H9 (cell line): ENCODE measurements at regions not wholly inside any gene's neighbourhood (a gene's known extent, or its start where the extent isn't known, plus 50 kb on each side); places are given as distances from the start of the nearest gene placed in this dataset.

Experiments used
- DNase-seq: peaks from one replicate; pipeline ENCODE4 v3.0.0-alpha.2; 2017
- H2AFZ ChIP-seq: one replicate; pipeline ENCODE4 v1.6.1; 2013; ENCODE audit warnings: mild to moderate bottlenecking, low read length, control low read depth, moderate library complexity
- H2AK5ac ChIP-seq: 2 replicates; pipeline ENCODE4 v1.6.1; 2013; ENCODE audit warnings: low read length, control low read depth, mixed read lengths; ENCODE audit not compliant: insufficient read length
- H2BK120ac ChIP-seq: one replicate; pipeline ENCODE4 v1.6.1; 2013; ENCODE audit warnings: low read depth, mild to moderate bottlenecking, low read length, control low read depth, inconsistent platforms; ENCODE audit not compliant: poor library complexity, severe bottlenecking
- H2BK12ac ChIP-seq: 2 replicates; pipeline ENCODE4 v1.6.1; 2013; ENCODE audit warnings: low read length, control low read depth, mixed read lengths, low read depth; ENCODE audit not compliant: insufficient read length
- H2BK15ac ChIP-seq: 2 replicates; pipeline ENCODE4 v1.6.1; 2013; ENCODE audit warnings: low read depth, low read length, control low read depth
- H2BK20ac ChIP-seq: one replicate; pipeline ENCODE4 v1.6.1; 2013; ENCODE audit warnings: low read depth, mild to moderate bottlenecking, low read length, control low read depth, inconsistent platforms; ENCODE audit not compliant: poor library complexity, severe bottlenecking
- H2BK5ac ChIP-seq: 2 replicates; pipeline ENCODE4 v1.6.1; 2013; ENCODE audit warnings: low read length, control low read depth, mixed read lengths; ENCODE audit not compliant: insufficient read length
- H3K14ac ChIP-seq: 2 replicates; pipeline ENCODE4 v1.6.1; 2013; ENCODE audit warnings: low read length, control low read depth; ENCODE audit not compliant: insufficient read depth
- H3K18ac ChIP-seq: 2 replicates; pipeline ENCODE4 v1.6.1; 2013; ENCODE audit warnings: low read depth, mild to moderate bottlenecking, mixed read lengths, low read length, control low read depth; ENCODE audit not compliant: insufficient read length
- H3K23ac ChIP-seq: 2 replicates; pipeline ENCODE4 v1.6.1; 2013; ENCODE audit warnings: low read length, control low read depth, mixed read lengths, low read depth; ENCODE audit not compliant: insufficient read length
- H3K23me2 ChIP-seq: 2 replicates; pipeline ENCODE4 v1.6.1; 2013; ENCODE audit warnings: low read depth, mild to moderate bottlenecking, mixed read lengths, low read length, control low read depth; ENCODE audit not compliant: insufficient read length, poor library complexity, severe bottlenecking
- H3K27ac ChIP-seq: 2 replicates; pipeline ENCODE4 v1.5.1; 2013; ENCODE audit warnings: low read length, control low read depth, mixed read lengths, low read depth; ENCODE audit not compliant: insufficient read length
- H3K27me3 ChIP-seq: 2 replicates; pipeline ENCODE4 v1.6.1; 2013; ENCODE audit warnings: low read length, control low read depth, inconsistent platforms; ENCODE audit not compliant: insufficient read depth
- H3K4ac ChIP-seq: 2 replicates; pipeline ENCODE4 v1.6.1; 2013; ENCODE audit warnings: low read depth, mild to moderate bottlenecking, control low read depth, inconsistent platforms, low read length, moderate library complexity
- H3K4me1 ChIP-seq: 2 replicates; pipeline ENCODE4 v1.6.1; 2013; ENCODE audit warnings: low read length, control low read depth, inconsistent platforms; ENCODE audit not compliant: insufficient read depth
- H3K4me2 ChIP-seq: 2 replicates; pipeline ENCODE4 v1.6.1; 2013; ENCODE audit warnings: low read length, control low read depth, mixed read lengths; ENCODE audit not compliant: insufficient read length, insufficient read depth
- H3K56ac ChIP-seq: 2 replicates; pipeline ENCODE4 v1.6.1; 2013; ENCODE audit warnings: low read depth, mild to moderate bottlenecking, mixed read lengths, low read length, control low read depth; ENCODE audit not compliant: insufficient read length
- H3K79me1 ChIP-seq: 2 replicates; pipeline ENCODE4 v1.6.1; 2013; ENCODE audit warnings: low read depth, mild to moderate bottlenecking, moderate library complexity, low read length, control low read depth, inconsistent platforms; ENCODE audit not compliant: insufficient read depth, poor library complexity, severe bottlenecking
- H3K79me2 ChIP-seq: 2 replicates; pipeline ENCODE4 v1.6.1; 2013; ENCODE audit warnings: low read length, control low read depth, inconsistent platforms; ENCODE audit not compliant: insufficient read depth
- H3K9ac ChIP-seq: 2 replicates; pipeline ENCODE4 v1.6.1; 2013; ENCODE audit warnings: low read length, control low read depth, mixed read lengths; ENCODE audit not compliant: insufficient read length; ENCODE audit errors: extremely low read depth
- H3K9me3 ChIP-seq: one replicate; pipeline ENCODE4 v1.6.1; 2013; ENCODE audit warnings: low read depth, low read length, inconsistent platforms; ENCODE audit not compliant: control insufficient read depth
- H3T11ph ChIP-seq: one replicate; pipeline ENCODE4 v1.6.1; 2013; ENCODE audit warnings: mild to moderate bottlenecking, low read length, control low read depth, inconsistent platforms
- H4K20me1 ChIP-seq: one replicate; pipeline ENCODE4 v1.6.1; 2013; ENCODE audit not compliant: control insufficient read depth, insufficient read length, insufficient read depth
- H4K5ac ChIP-seq: 2 replicates; pipeline ENCODE4 v1.6.1; 2013; ENCODE audit warnings: low read depth, mild to moderate bottlenecking, mixed read lengths, low read length, control low read depth; ENCODE audit not compliant: insufficient read length
- H4K8ac ChIP-seq: replicated peaks from 2 replicates; pipeline ENCODE4 v1.6.1; 2013; ENCODE audit warnings: low read length, control low read depth, mixed read lengths, low read depth; ENCODE audit not compliant: insufficient read length
- H4K91ac ChIP-seq: 2 replicates; pipeline ENCODE4 v1.6.1; 2013; ENCODE audit warnings: low read depth, mild to moderate bottlenecking, moderate library complexity, mixed read lengths, low read length, control low read depth; ENCODE audit not compliant: insufficient read length
- H3K27ac Mint-ChIP-seq, 3 experiments: 2 replicates in 2 of 3; 3 replicates in 1 of 3; pipeline ENCODE4 v1.8.0; 2020 to 2021; ENCODE audit warnings: mixed read lengths in 3 of 3, mild to moderate bottlenecking in 1 of 3, moderate library complexity in 1 of 3
- H3K27me3 Mint-ChIP-seq: 2 replicates; pipeline ENCODE4 v1.8.0; 2021; ENCODE audit warnings: low read depth, mild to moderate bottlenecking, moderate library complexity, mixed read lengths
- H3K36me3 Mint-ChIP-seq, 3 experiments: 2 replicates in 2 of 3; 3 replicates in 1 of 3; pipeline ENCODE4 v1.8.0; 2020 to 2021; ENCODE audit warnings: low read depth in 3 of 3, mixed read lengths in 3 of 3; ENCODE audit not compliant: insufficient read depth in 1 of 3
- H3K4me1 Mint-ChIP-seq, 2 experiments: 2 replicates each; pipeline ENCODE4 v1.8.0; 2020; ENCODE audit warnings: mixed read lengths in 2 of 2
- H3K4me3 Mint-ChIP-seq, 2 experiments: 2 replicates in 1 of 2; 3 replicates in 1 of 2; pipeline ENCODE4 v1.8.0; 2020 to 2021; ENCODE audit warnings: mild to moderate bottlenecking in 2 of 2, mixed read lengths in 2 of 2, moderate library complexity in 1 of 2
- H3K9me3 Mint-ChIP-seq, 2 experiments: 2 replicates in 1 of 2; 3 replicates in 1 of 2; pipeline ENCODE4 v1.8.0; 2020; ENCODE audit warnings: mild to moderate bottlenecking in 2 of 2, mixed read lengths in 2 of 2, moderate library complexity in 1 of 2
- WGBS: extraction: QIAGEN DNeasy Blood & Tissue Kit; methylation state at CpG from one replicate; pipeline ENCODE4 v1.1.7; 2013; ENCODE audit warnings: missing lambda C conversion rate, low lambda C conversion rate, mixed read lengths; ENCODE audit not compliant: insufficient read length; ENCODE audit errors: extremely low coverage; 5-methylcytosine and 5-hydroxymethylcytosine counted together
- TF ChIP-seq, protein P1 (sequence below): fragments of 200-600 bp; sonication (generic); conservative IDR thresholded peaks from 3 replicates; pipeline ENCODE4 v1.8.0; 2021; ENCODE audit warnings: antibody characterized with exemption, mild to moderate bottlenecking

DNA sequence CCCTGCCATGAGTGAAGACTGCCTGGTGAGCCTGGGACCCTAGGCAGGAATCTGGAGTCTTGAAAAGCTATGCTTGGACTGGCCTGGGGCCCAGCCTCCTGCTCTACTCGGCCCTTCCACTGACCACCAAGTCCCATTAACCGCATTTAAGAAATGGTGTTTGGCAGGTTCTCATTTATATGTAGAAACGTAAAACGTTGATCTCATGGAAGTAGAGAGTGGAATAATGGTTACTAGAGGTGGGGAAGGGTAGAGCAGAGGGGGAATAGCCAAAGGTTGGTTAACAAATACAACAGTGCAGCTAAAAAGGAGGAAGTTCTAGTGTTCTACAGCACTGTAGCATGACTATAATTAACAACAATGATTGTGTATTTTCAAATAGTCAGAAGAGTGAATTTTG is 72.9 kb upstream of the EED start:
- no peaks in the 10 kb centered on the region for H3K9me3 ChIP-seq
- H3K27me3 Mint-ChIP-seq: no peaks in the 10 kb centered on the region; the same call in 1 of the 2 replicates
- H2BK120ac ChIP-seq: no peak overlapping the region
- no peak overlapping the region for H3T11ph ChIP-seq
- no peak overlapping the region for H3K4me2 ChIP-seq
- no peaks in the 10 kb centered on the region for H3K36me3 Mint-ChIP-seq
- H3K56ac ChIP-seq: no peak overlapping the region
- H3K27ac Mint-ChIP-seq: no peak overlapping the region; a peak in 1 of 7 replicates
- no peak overlapping the region for H4K8ac ChIP-seq
- no peak for DNase-seq
- no peaks in the 10 kb centered on the region for H3K4me1 ChIP-seq
- H3K4ac ChIP-seq: no peak overlapping the region
- no peaks in the 10 kb centered on the region for H3K79me1 ChIP-seq
- H4K91ac ChIP-seq: no peak overlapping the region
- no peaks in the 10 kb centered on the region for H3K23me2 ChIP-seq
- no peak overlapping the region for H2BK20ac ChIP-seq
- H3K27me3 ChIP-seq: no peaks in the 10 kb centered on the region
- no peaks in the 10 kb centered on the region for H3K9me3 Mint-ChIP-seq
- H3K4me1 Mint-ChIP-seq: peaks cover 0 to 2% of the 10 kb centered on the region in 2 experiments; a peak in 2 of 4 replicates
- no peak overlapping the region for H2AK5ac ChIP-seq
- H2BK15ac ChIP-seq: no peak overlapping the region
- H2BK5ac ChIP-seq: no peak overlapping the region
- TF ChIP-seq, protein P1, sequence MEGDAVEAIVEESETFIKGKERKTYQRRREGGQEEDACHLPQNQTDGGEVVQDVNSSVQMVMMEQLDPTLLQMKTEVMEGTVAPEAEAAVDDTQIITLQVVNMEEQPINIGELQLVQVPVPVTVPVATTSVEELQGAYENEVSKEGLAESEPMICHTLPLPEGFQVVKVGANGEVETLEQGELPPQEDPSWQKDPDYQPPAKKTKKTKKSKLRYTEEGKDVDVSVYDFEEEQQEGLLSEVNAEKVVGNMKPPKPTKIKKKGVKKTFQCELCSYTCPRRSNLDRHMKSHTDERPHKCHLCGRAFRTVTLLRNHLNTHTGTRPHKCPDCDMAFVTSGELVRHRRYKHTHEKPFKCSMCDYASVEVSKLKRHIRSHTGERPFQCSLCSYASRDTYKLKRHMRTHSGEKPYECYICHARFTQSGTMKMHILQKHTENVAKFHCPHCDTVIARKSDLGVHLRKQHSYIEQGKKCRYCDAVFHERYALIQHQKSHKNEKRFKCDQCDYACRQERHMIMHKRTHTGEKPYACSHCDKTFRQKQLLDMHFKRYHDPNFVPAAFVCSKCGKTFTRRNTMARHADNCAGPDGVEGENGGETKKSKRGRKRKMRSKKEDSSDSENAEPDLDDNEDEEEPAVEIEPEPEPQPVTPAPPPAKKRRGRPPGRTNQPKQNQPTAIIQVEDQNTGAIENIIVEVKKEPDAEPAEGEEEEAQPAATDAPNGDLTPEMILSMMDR: no peak
- H3K27ac ChIP-seq: no peak overlapping the region
- no CpG with 5 or more reads among the region's 4 CpGs for WGBS
- no peak overlapping the region for H3K9ac ChIP-seq
- no peak overlapping the region for H3K4me3 Mint-ChIP-seq
- no peak overlapping the region for H2BK12ac ChIP-seq
- H3K23ac ChIP-seq: no peak overlapping the region
- H4K20me1 ChIP-seq: no peaks in the 10 kb centered on the region
- H3K14ac ChIP-seq: no peak overlapping the region
- H4K5ac ChIP-seq: no peak overlapping the region
- no peak overlapping the region for H3K18ac ChIP-seq
- no peaks in the 10 kb centered on the region for H3K79me2 ChIP-seq
- H2AFZ ChIP-seq: no peak overlapping the region
